ENCODE measurements at regions not wholly inside any gene's neighbourhood (a gene's known extent, or its start where the extent isn't known, plus 50 kb on each side); places are given as distances from the start of the nearest gene placed in this dataset.
"Not testable (repeated sequence)": the region's sequence is repeated elsewhere in the genome, so short reads cannot be mapped to it uniquely, and the experiment has no call there.

GRCh38 chr10:9362721-9363120 lies 1308.2 kb downstream of the GATA3 start:
- DNase-seq (ENCODE audit: low read depth in 2 of 2): no peak

DNA sequence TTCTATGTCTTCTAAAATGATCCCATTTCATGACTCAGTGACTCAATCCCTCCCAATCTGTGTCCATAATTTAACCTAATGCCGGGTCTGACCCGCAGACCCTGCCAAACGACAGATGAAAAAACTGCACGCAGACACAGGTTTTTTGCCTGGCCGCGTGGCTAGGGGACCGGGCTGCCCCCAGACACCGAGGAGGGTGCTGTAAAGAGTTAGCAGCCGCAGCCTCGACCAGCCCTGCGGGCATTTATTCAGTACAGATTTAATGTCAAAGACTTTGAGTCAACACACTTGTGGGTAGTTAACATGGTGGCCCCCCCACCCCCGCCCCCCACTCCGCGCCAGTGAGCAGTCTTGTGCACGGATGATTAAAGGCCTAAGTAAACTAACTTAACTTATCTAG lies 1324.7 kb downstream of the GATA3 start:
- no peak for DNase-seq (ENCODE audit: low read depth in 2 of 2)

- no peak for DNase-seq (ENCODE audit: low read depth in 2 of 2)
Observed at GRCh38 chr10:9381733-9382532, 1327.4 kb downstream of the GATA3 start.

- no peak for DNase-seq (ENCODE audit: low read depth in 2 of 2)
Observed at GRCh38 chr10:9382533-9382866, 1328.0 kb downstream of the GATA3 start.

DNA sequence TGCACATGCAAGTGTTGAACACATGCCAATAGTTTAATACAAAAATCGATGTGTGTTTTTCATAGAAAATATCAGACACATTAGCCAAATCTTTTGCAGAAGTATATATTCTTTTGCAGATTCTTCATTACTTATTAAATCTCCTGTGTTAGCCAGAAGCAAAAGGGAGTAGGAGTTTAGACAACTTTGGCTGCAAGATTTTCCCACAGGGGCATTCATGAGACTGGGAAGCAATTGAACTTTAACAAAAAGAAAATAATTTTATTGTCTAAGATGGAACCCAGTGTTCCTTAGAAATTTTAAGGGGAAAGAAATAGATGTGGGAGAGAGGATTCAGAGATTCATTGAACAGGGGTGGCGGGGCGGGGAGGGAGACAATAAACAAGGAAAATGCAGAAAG lies 1336.0 kb downstream of the GATA3 start:
- no peak for DNase-seq (ENCODE audit: low read depth in 2 of 2)

DNA sequence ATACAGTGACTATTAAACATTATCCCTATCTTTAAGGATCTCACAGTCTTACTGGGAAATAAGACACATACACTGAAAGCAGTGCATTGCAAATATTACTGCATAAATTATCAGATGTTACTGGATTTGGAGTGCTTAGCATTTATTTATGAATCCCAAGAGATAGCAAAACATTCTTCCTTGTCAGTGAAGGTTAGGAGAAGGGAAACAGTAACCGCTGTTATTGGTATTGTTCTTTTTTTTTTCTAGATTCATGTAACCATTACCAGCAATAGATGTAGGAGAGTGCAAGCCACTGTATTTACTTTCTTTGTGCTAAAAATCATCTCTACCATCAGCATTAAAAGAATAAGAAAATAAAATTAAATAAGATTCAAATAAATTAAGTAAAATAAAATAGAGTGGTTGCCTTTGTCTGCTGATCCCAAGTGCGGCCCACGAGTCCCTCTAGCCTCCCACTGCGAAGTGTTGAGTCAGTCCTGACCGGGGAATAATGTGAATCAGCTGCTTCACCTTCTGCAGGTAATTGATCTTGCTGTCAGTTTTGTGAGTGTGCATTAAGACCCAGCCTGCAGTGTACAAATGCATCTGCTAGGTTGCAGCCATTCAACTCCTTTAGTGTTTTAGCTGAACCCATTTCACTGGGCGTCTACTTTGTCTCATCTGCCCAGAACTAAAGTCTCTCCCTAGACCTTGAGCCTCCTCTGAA lies 1344.9 kb downstream of the GATA3 start:
- DNase-seq (ENCODE audit: low read depth in 2 of 2): no peak

- not testable (repeated sequence) for DNase-seq (ENCODE audit: low read depth in 2 of 2)
Observed at GRCh38 chr10:9402067-9402466, 1347.6 kb downstream of the GATA3 start.

DNA sequence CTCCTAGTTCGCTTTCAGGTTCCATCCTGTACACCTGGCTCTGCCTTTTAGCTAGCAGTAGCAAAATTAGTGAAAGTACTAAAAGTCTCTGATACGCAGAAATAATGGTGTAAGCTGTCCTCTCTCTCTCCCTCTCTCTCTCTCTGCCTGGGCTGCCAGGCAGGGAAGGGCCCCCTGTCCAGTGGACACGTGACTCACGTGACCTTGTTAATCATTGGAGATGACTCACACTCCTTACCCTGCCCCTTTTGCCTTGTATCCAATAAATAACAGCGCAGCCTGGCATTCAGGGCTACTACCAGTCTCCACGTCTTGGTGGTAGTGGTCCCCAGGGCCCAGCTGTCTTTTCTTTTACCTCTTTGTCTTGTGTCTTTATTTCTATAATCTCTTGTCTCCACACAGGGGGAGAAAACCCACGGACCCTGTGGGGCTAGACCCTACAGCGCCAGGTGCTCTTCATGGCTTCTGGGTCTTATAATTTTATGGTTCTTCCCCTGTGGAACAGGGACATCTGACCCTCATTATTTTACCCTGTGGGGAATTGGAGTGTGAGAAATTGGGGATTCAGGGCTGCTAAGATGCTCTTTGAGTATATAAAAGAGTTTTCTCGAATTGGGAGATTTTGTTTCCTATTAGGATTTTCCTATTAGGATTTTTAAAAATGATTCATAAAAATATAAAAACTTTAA lies 1348.2 kb downstream of the GATA3 start:
- not testable (repeated sequence) for DNase-seq (ENCODE audit: low read depth in 2 of 2)

- DNase-seq (ENCODE audit: low read depth in 2 of 2): not testable (repeated sequence)
Observed at GRCh38 chr10:9407201-9407600, 1352.7 kb downstream of the GATA3 start.

GRCh38 chr10:9416331-9416730 lies 1361.8 kb downstream of the GATA3 start:
- no peak for DNase-seq (ENCODE audit: low read depth in 2 of 2)

DNA sequence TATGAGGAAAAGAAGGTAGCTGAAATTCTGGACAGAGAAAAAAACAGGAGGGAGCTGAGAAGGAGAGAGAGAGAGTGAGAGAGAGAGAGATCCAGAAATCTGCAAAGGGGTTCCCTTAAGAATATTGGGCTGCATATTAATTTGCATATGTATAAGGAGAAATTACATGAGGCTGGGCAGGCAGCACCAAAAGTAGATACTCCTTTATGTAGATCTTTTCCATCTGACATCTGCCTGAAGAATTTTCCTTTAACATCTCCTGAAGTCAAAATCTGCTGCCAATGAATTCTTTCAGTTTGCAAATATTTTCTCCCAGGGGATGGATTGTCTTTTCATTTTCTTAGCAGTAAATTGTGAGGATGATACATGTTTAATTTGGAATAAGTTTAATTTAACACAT lies 1365.3 kb downstream of the GATA3 start:
- no peak for DNase-seq (ENCODE audit: low read depth in 2 of 2)

GRCh38 chr10:9427209-9427608 lies 1372.7 kb downstream of the GATA3 start:
- no peak for DNase-seq (ENCODE audit: low read depth in 2 of 2)

- no peak for DNase-seq (ENCODE audit: low read depth in 2 of 2)
Observed at GRCh38 chr10:9437131-9437530, 1382.6 kb downstream of the GATA3 start.

DNA sequence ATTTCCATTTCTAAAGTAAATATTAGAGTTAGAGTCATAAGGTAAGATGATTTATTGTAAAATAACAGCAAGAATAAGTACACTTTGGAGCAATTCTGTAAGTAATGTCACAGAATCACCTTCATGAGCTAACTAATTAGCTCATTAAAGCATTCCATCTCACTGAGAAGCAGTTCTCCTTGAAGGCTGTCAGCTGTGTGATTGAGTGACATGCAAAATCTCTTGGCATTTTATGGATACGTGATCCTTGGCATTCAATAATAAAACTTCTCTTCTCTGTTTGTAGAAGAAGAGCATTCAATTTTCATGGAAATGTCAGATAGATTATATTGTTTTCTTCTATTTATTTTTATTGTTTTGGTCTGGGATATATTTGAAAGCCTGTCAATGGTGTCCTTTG lies 1389.3 kb downstream of the GATA3 start:
- no peak for DNase-seq (ENCODE audit: low read depth in 2 of 2)

GRCh38 chr10:9449530-9449929 lies 1395.0 kb downstream of the GATA3 start:
- DNase-seq (ENCODE audit: low read depth in 2 of 2): no peak

DNA sequence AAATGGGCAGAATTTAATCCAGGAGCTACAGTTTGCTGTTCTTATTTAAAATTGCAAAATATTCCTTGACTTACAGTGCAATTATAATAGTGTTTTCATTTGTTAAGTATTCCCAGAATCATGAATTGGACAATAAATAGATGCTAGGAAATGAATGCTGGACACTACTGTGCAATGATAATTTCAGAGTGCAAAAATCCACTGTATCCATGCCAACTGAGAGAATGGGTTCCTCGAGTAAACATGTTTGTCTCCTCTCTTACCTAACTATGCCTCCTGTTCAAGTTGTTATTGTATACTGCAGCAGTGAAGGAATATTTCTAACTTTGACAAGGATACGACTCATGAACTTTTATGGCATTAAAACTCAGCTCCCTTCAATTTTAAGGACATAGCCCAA lies 1396.3 kb downstream of the GATA3 start:
- DNase-seq (ENCODE audit: low read depth in 2 of 2): no peak

DNA sequence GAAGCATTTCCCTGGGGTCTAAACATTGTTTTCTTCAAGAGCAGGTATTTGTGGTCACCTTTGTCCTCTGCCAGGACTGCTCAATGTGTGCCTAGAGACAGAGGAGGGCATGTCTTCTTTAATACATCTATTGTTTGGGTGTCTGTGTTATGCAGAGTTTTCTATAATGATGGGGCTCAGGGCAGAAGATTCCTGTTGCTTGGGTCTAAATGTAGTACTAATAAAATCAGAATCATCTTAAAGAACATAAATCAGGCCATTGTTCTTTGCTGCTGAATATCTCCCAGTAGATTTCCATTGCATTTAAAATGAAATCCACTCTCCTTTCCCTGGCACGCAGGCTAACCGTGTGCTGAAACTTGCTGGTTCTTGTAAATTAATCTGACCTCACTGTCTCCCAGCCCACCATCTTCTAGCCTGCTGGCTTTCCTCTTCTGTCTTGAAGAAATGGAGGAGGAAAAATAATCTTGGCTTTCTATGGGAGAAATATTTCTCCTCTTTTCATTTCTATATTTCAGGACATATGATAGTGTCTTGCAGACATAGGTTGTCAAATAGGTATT lies 1396.8 kb downstream of the GATA3 start:
- DNase-seq (ENCODE audit: low read depth in 2 of 2): no peak

DNA sequence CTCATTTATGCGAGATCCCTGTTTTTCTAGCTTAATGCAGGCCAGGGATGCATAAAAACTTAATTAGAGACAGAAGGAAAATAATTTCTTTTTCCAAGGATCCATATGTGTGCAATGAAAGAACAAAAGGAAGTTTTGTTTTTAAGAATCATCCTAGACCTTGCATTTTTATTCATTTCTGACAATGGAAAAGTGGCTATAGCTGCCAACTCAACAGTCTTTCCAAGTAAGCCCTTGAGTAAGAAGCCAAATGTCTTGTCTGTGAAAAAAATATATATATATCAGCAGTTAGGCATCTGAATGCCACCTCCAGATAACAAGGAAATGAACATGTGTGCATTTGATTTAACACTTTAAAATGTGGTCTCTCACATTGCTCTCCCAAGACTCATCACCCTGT lies 1397.6 kb downstream of the GATA3 start:
- no peak for DNase-seq (ENCODE audit: low read depth in 2 of 2)

DNA sequence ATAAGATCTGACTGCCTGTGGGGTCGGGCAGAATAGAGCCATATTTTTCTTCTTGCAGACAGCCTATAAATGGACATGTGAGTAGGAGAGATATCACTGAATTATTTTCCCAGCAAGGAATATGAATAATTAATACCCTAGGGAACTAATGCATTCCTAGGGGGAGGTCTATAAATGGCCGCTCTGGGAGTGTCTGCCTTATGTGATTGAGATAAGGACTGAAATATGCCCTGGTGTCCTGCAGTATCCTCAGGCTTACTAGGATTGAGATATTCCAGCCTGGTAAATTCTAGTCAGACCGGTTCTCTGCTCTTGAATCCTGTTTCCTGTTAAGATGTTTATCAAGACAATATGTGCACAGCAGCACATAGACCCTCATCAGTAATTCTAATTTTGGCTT lies 1399.4 kb downstream of the GATA3 start:
- DNase-seq (ENCODE audit: low read depth in 2 of 2): not testable (repeated sequence)

DNA sequence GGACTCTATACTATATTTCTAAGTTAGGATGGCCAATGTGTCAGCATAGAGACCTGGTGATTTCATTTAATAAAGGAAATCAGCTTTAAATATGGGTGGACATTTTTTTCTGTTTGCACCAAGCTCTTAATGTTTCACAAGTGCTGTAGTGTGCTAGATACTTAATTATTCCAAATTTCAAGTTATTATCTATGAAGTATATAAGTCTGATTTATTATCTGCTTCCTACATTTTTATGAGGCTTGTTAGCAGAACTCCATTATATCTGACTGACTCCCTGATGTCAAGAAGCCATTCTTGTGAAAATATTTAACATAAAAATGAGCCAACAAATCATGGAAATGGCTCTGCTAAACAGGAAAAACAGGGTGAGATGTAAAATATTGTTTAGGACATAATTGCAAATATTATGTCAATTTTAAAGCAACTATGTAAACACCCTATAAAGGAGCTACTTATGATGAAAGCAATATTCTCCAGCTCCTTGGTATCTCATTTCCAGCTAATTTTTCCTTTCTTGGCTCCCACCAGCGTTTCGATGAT lies 1415.2 kb downstream of the GATA3 start:
- DNase-seq (ENCODE audit: low read depth in 2 of 2): no peak

GRCh38 chr10:9470581-9470980 lies 1416.1 kb downstream of the GATA3 start:
- DNase-seq (ENCODE audit: low read depth in 2 of 2): no peak

- no peak for DNase-seq (ENCODE audit: low read depth in 2 of 2)
Observed at GRCh38 chr10:9501944-9502343, 1447.5 kb downstream of the GATA3 start.

Data from stimulated activated CD4-positive, alpha-beta T cell treated with anti-CD3 and anti-CD28 coated beads, Interleukin-12 subunit alpha, Interleukin-12 subunit beta, amount 100 ng/mL, for 24 hours (primary cell).